Fibroblast of the aortic adventitia (primary cell): ENCODE measurements at regions not wholly inside any gene's neighbourhood (a gene's known extent, or its start where the extent isn't known, plus 50 kb on each side); places are given as distances from the start of the nearest gene placed in this dataset.
A peak's percentile ranks its signal among the peaks of the same experiment; 100 is the strongest.

ENCODE experiments used
- DNase-seq: peaks from one replicate; pipeline ENCODE4 v3.0.0-alpha.2; 2010; ENCODE audit warnings: low read depth
- H3K4me3 ChIP-seq: 2 replicates; pipeline ENCODE4 v1.5.1; 2011; ENCODE audit warnings: low read depth, mild to moderate bottlenecking, control low read depth, low read length, moderate library complexity
- CTCF ChIP-seq: IDR thresholded peaks from 2 replicates; pipeline ENCODE4 v1.5.1; 2011; ENCODE audit warnings: mild to moderate bottlenecking, low read length, control low read depth, inconsistent platforms; ENCODE audit not compliant: insufficient read depth

GRCh38 chr5:89992201-89992600 is 417.4 kb downstream of the CETN3 start:
- H3K4me3 ChIP-seq, result no peak overlapping the region
- no peak for DNase-seq
- TF ChIP-seq CTCF, result no peak

- no peak for DNase-seq
- no peak overlapping the region for H3K4me3 ChIP-seq
- TF ChIP-seq CTCF, result no peak
These were observed 418.0 kb downstream of the CETN3 start for GRCh38 chr5:89991592-89991991.

- no peak for TF ChIP-seq CTCF
- peak; percentile 36 for DNase-seq
- no peak overlapping the region for H3K4me3 ChIP-seq
These were observed 419.8 kb downstream of the CETN3 start for GRCh38 chr5:89989776-89990175.

- no peak for TF ChIP-seq CTCF
- DNase-seq, result peak; percentile 91
- no peak overlapping the region for H3K4me3 ChIP-seq
These were observed 420.4 kb downstream of the CETN3 start for GRCh38 chr5:89988998-89989655.

GRCh38 chr5:89988129-89988810 is 421.3 kb downstream of the CETN3 start:
- peak; percentile 65 for DNase-seq
- H3K4me3 ChIP-seq, result no peak overlapping the region
- TF ChIP-seq CTCF, result no peak

- DNase-seq, result no peak
- H3K4me3 ChIP-seq, result no peak overlapping the region
- no peak for TF ChIP-seq CTCF
These were observed 426.3 kb downstream of the CETN3 start for GRCh38 chr5:89983216-89983615.
